Left ventricle myocardium inferior (tissue), 1 donor: ENCODE measurements at regions not wholly inside any gene's neighbourhood (a gene's known extent, or its start where the extent isn't known, plus 50 kb on each side); places are given as distances from the start of the nearest gene placed in this dataset.
A peak's percentile ranks its signal among the peaks of the same experiment; 100 is the strongest.

Experiments used
- DNase-seq: peaks from one replicate; pipeline ENCODE4 v3.0.0-alpha.2; 2020
- H3K27ac ChIP-seq: fragments of 200-600 bp; replicated peaks from 2 replicates; pipeline ENCODE4 v1.8.0; 2021
- H3K27me3 ChIP-seq: fragments of 200-600 bp; 2 replicates; pipeline ENCODE4 v1.8.0; 2021; ENCODE audit warnings: low read depth
- H3K36me3 ChIP-seq: fragments of 200-600 bp; 2 replicates; pipeline ENCODE4 v1.8.0; 2021
- H3K4me1 ChIP-seq: fragments of 200-600 bp; 2 replicates; pipeline ENCODE4 v1.8.0; 2021
- H3K4me3 ChIP-seq: fragments of 200-600 bp; 2 replicates; pipeline ENCODE4 v1.8.0; 2021; ENCODE audit warnings: mild to moderate bottlenecking, moderate library complexity
- H3K9me3 ChIP-seq: fragments of 200-600 bp; replicated peaks from 2 replicates; pipeline ENCODE4 v1.8.0; 2021
- intact Hi-C: fragments of 100-400 bp; cut with micrococcal nuclease; formaldehyde crosslinking; loops from one replicate; pipeline ENCODE4 v1.11.0; 2022
- TF ChIP-seq, protein P1 (sequence below): fragments of 200-600 bp; IDR thresholded peaks from 2 replicates; pipeline ENCODE4 v1.8.0; 2021; ENCODE audit warnings: antibody characterized with exemption, mild to moderate bottlenecking, borderline replicate concordance
- donor health status: DM: no; HTN: yes; CAD: no; lungs with severe emphysema.

GRCh38 chr10:23884670-23885069, 324.3 kb upstream of the KIAA1217 start:
- Histone ChIP-seq H3K4me3 (no peak overlapping the region), H3K27ac (no peak overlapping the region), H3K4me1 (peaks cover 6% of the 10 kb centered on the region), H3K36me3 (no peaks in the 10 kb centered on the region), H3K27me3 (peaks cover 6% of the 10 kb centered on the region), H3K9me3 (no peaks in the 10 kb centered on the region)
- DNase-seq = no peak
- TF ChIP-seq, protein P1, sequence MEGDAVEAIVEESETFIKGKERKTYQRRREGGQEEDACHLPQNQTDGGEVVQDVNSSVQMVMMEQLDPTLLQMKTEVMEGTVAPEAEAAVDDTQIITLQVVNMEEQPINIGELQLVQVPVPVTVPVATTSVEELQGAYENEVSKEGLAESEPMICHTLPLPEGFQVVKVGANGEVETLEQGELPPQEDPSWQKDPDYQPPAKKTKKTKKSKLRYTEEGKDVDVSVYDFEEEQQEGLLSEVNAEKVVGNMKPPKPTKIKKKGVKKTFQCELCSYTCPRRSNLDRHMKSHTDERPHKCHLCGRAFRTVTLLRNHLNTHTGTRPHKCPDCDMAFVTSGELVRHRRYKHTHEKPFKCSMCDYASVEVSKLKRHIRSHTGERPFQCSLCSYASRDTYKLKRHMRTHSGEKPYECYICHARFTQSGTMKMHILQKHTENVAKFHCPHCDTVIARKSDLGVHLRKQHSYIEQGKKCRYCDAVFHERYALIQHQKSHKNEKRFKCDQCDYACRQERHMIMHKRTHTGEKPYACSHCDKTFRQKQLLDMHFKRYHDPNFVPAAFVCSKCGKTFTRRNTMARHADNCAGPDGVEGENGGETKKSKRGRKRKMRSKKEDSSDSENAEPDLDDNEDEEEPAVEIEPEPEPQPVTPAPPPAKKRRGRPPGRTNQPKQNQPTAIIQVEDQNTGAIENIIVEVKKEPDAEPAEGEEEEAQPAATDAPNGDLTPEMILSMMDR = no peak
- intact Hi-C loops = no loop called here

DNA sequence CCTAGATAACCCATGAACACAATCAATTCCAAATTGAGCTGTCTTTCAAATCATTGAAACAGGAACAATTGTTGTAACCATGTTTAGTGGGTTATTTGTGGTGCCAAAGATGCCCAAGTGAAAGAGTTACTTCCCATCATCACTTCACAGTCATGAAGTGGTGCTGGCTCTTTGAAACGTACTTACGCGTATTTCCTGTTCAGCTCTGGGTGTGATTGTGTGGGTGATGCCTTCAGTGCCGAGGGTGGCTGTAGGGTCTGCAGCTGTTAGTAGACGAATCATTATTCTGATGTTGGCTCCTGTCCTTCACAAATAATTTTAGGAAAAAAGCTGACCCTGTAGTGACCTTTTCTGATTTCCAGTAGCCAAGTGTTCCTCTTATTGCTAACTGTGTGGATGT, 323.1 kb upstream of the KIAA1217 start:
- intact Hi-C loops = no loop called here
- Histone ChIP-seq H3K9me3 (no peaks in the 10 kb centered on the region), H3K27me3 (no peaks in the 10 kb centered on the region), H3K4me3 (no peak overlapping the region), H3K36me3 (no peaks in the 10 kb centered on the region), H3K4me1 (peaks cover 6% of the 10 kb centered on the region), H3K27ac (no peak overlapping the region)
- no peak for DNase-seq
- TF ChIP-seq, protein P1 = no peak

DNA sequence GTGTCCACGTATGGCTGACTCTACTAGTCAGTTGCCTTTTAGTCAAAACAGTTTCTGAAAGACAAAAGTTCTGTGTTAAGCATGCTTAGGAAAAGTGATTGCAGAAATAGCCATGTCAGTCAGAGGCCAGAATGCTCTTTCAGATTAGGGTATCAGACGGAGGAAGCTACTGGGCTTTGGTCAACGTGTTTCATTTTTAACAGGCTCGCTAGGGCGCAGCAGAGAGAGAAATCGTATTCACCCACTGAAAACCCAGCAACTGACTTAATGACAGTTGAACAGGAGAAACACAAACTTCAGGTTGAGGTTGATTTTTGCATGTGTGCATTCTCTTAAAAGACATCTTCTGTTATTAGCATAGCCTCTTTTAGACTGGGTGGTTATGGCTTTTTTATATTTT, 322.6 kb upstream of the KIAA1217 start:
- H3K4me3 ChIP-seq = no peak overlapping the region
- no peaks in the 10 kb centered on the region for H3K36me3 ChIP-seq
- H3K9me3 ChIP-seq = no peaks in the 10 kb centered on the region
- no peak for DNase-seq
- TF ChIP-seq, protein P1 = peak; percentile 41
- intact Hi-C loops = no loop called here
- peaks cover 6% of the 10 kb centered on the region for H3K4me1 ChIP-seq
- no peaks in the 10 kb centered on the region for H3K27me3 ChIP-seq
- no peak overlapping the region for H3K27ac ChIP-seq

DNA sequence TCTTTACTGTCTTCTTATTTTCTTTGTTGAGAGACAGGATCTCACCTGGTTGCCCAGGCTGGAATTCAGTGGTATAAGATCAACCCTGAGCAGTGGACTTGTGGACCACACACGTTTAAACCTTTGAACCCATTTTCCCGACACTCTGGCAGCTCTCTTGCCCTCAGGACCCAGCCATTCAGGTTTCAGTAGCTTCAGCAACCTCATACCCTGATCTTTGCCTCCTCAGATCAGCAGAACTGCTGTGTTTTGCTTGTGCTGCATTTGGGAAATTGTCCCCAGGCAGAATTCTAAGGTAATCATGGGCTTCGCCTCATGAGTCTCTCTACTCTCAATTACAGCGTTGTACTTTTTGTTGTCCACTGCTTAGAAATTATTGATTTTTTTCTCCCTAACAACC, 317.6 kb upstream of the KIAA1217 start:
- H3K27ac ChIP-seq = no peak overlapping the region
- intact Hi-C loops = no loop called here
- H3K27me3 ChIP-seq = no peaks in the 10 kb centered on the region
- H3K9me3 ChIP-seq = no peaks in the 10 kb centered on the region
- H3K4me1 ChIP-seq = peaks cover 4% of the 10 kb centered on the region
- no peaks in the 10 kb centered on the region for H3K36me3 ChIP-seq
- TF ChIP-seq, protein P1 = no peak
- H3K4me3 ChIP-seq = no peak overlapping the region
- DNase-seq = no peak

DNA sequence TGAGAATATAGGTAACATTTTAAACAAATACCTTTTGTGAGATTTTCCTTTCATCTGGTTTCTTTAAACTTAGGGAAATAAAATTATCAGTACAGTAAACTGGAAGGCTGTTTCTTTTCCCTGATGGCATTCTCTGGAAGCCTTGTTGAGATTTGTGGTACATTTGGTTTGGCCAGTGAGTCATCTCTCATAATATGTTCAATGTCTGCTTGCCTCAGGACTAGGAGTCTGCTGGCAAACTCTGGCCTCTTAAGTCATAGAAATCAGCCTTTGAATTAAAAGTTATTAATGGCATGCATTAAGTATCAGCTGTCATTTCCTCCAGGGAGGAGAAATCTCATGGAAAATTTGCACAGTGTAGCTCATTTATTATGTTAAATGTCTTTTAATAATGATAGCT, 316.6 kb upstream of the KIAA1217 start:
- Histone ChIP-seq H3K4me3 (no peak overlapping the region), H3K27ac (no peak overlapping the region), H3K36me3 (no peaks in the 10 kb centered on the region), H3K27me3 (no peaks in the 10 kb centered on the region), H3K4me1 (peaks cover 2% of the 10 kb centered on the region), H3K9me3 (no peaks in the 10 kb centered on the region)
- TF ChIP-seq, protein P1 = no peak
- DNase-seq = no peak
- intact Hi-C loops = no loop called here

GRCh38 chr10:23897267-23897666, 311.7 kb upstream of the KIAA1217 start:
- peaks cover 5% of the 10 kb centered on the region for H3K4me1 ChIP-seq
- intact Hi-C loops = no loop called here
- TF ChIP-seq, protein P1 = no peak

More at GRCh38 chr10:23897267-23897666, 311.7 kb upstream of the KIAA1217 start:
- Histone ChIP-seq H3K27me3 (no peaks in the 10 kb centered on the region), H3K4me3 (no peak overlapping the region), H3K27ac (no peak overlapping the region), H3K36me3 (no peaks in the 10 kb centered on the region), H3K9me3 (no peaks in the 10 kb centered on the region)
- no peak for DNase-seq
